ENCODE measurements at regions not wholly inside any gene's neighbourhood (a gene's known extent, or its start where the extent isn't known, plus 50 kb on each side); places are given as distances from the start of the nearest gene placed in this dataset.
"Not testable (repeated sequence)": the region's sequence is repeated elsewhere in the genome, so short reads cannot be mapped to it uniquely, and the experiment has no call there.

DNA sequence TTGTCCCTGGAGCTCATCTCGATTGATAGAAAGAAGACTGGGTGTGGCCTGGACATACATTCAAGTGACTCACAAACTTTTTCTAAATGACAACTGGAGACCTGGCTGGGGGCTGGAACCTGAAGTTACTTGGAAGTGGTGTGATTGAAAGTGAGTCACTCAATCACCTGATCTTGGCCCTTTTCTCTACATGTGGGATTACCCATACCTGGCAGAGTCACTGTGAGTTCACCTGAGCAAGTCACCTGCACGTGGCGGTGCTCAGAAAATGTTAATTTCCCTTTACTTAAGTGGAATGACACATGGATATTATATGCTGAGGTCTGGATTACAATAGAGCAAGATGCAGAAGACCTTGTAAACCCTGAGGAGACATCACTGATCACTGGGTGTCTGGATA lies 140.2 kb downstream of the CDY2A start:
- H3K4me3 ChIP-seq; DNase-seq; H3K27me3 ChIP-seq; H3K27ac ChIP-seq; intact Hi-C loops (cut with DNase I); ATAC-seq; H3K36me3 ChIP-seq; H3K4me1 ChIP-seq; H3K9me3 ChIP-seq: not testable (repeated sequence)
- WGBS (ENCODE audit: insufficient coverage, low coverage, low lambda C conversion rate, missing lambda C conversion rate) = no CpG with 5 or more reads among the region's 3 CpGs

DNA sequence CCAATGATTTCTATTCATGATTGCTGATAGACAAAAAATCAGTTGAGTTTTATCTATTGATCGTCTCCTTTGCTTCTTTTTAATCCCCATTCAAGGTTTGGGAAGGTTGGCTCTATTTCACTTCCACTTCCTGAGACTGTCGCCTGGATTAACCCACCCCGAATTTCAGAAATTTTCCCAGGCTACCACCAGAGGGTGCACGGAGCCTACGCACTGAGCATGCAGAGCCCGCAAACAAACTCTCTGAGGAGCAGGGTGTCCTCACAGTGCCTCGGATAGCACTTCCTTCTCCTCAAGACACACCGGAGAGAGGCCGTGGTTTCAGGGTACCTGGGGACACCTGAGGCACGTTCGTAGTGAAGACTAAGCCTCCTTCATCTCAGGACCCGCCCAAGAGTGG lies 150.5 kb downstream of the CDY2A start:
- H3K36me3 ChIP-seq; H3K9me3 ChIP-seq; intact Hi-C loops (cut with DNase I); DNase-seq; H3K27ac ChIP-seq; H3K27me3 ChIP-seq; H3K4me1 ChIP-seq; H3K4me3 ChIP-seq: not testable (repeated sequence)
- no CpG with 5 or more reads among the region's 12 CpGs for WGBS (ENCODE audit: insufficient coverage, low coverage, low lambda C conversion rate, missing lambda C conversion rate)
- ATAC-seq = peak in 1 of 4 donors; percentile 62

DNA sequence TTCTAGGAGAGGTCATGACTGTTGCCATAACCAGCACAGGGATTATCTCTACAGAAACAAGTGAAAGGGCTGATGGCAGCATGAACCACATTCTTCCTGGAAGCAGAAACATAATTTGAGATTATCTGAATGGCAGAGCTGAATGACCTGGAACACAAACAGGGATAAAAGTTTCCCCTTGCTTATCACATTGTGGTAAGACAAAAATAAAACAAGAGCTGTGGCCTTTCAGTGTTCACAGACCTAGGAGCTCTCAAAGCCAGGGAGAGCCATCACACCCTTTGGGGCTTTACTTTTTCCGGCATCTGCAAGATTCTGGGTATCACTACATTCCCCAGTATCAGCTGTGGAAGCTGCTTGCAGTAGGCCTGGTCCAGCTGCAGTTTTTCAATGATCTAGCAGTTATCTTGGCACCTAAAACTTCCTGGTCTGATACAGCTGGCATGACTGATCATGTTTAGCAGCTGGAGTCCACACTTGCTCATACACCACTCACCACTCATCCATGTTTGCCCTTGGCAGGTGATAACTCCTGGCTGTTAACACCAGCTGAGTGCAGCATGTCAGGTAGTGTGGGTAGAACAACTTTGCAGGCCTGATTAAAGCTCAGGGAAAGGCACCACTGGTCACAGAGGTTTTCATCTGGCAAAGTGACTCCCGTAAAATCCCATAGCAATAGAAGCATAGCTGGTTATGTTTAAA lies 163.5 kb downstream of the CDY2A start:
- H3K9me3 ChIP-seq; H3K4me1 ChIP-seq; H3K36me3 ChIP-seq; ATAC-seq; H3K4me3 ChIP-seq; H3K27me3 ChIP-seq; H3K27ac ChIP-seq; DNase-seq; intact Hi-C loops (cut with DNase I): not testable (repeated sequence)
- no CpG with 5 or more reads among the region's 2 CpGs for WGBS (ENCODE audit: insufficient coverage, low coverage, low lambda C conversion rate, missing lambda C conversion rate)

DNA sequence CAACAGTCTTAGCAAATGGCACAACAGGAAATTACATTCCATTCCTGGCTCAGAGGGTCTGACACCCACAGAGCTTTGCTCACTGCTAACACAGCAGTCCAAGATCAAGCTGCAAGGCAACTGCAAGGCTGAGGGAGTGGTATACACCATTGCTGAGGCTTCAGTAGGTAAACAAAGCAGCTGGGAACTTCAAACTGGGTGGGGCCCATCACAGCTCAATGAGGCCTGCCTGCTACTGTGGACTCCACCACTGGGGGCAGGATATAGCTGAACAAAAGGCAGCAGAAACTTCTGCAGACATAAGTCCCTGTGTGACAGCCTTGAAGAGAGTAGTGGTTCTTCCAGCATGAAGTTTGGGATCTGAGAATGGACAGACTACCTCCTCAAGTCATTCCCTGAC lies 212.0 kb downstream of the CDY2A start:
- DNase-seq; H3K27ac ChIP-seq; H3K9me3 ChIP-seq; H3K4me1 ChIP-seq; H3K27me3 ChIP-seq; H3K36me3 ChIP-seq; intact Hi-C loops (cut with DNase I); ATAC-seq; H3K4me3 ChIP-seq: not testable (repeated sequence)

DNA sequence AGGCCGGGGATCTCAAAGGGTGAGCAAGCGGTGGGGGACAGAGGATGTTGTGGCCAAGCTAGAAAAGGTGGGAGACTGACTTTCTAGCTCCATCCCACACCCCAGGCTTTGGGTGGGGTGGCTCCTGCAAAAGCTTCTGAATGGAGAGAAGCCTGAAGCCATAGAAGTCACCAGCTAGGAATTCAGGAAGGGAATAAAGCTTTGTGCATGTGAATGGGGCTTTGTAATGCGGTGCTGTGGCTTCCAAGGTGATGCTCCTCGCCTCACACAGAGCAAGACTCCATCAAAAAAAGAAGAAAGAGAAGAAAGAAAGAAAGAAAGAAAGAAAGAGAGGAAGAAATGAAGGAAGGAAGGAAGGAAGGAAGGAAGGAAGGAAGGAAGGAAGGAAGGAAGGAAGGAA lies 237.0 kb downstream of the CDY2A start:
- H3K4me3 ChIP-seq; H3K36me3 ChIP-seq; ATAC-seq; H3K27ac ChIP-seq; DNase-seq; intact Hi-C loops (cut with DNase I); H3K9me3 ChIP-seq; H3K27me3 ChIP-seq; H3K4me1 ChIP-seq: not testable (repeated sequence)
- no CpG with 5 or more reads among the region's 4 CpGs for WGBS (ENCODE audit: insufficient coverage, low coverage, low lambda C conversion rate, missing lambda C conversion rate)

DNA sequence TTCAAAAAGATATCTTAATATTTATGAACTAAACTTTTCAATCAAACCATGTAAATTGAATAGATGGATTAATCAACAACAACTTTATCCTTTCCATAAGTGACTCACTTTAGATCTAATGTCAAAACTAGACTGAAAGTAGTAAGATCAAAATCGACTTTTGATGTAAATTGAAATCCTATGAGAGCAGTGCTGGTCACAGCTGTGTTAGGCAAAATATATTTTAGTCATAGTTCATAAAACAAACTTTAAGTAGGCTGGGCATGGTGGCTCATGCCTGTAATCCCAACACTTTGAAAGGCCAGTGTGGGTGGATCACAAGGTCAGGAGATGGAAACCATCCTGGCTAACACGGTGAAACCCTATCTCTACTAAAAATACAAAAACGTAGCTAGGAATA lies 245.5 kb downstream of the CDY2A start:
- ATAC-seq; H3K4me3 ChIP-seq; H3K4me1 ChIP-seq; DNase-seq; H3K36me3 ChIP-seq; H3K27ac ChIP-seq; intact Hi-C loops (cut with DNase I); H3K27me3 ChIP-seq; H3K9me3 ChIP-seq: not testable (repeated sequence)
- no CpG with 5 or more reads among the region's 3 CpGs for WGBS (ENCODE audit: insufficient coverage, low coverage, low lambda C conversion rate, missing lambda C conversion rate)

GRCh38 chrY:18294353-18294752 lies 252.2 kb upstream of the HSFY1 start:
- H3K4me1 ChIP-seq; DNase-seq; intact Hi-C loops (cut with DNase I); H3K9me3 ChIP-seq; H3K4me3 ChIP-seq; H3K36me3 ChIP-seq; H3K27ac ChIP-seq; H3K27me3 ChIP-seq: not testable (repeated sequence)
- ATAC-seq = peak in 1 of 4 donors; percentile 58
- no CpG with 5 or more reads among the region's 8 CpGs for WGBS (ENCODE audit: insufficient coverage, low coverage, low lambda C conversion rate, missing lambda C conversion rate)

DNA sequence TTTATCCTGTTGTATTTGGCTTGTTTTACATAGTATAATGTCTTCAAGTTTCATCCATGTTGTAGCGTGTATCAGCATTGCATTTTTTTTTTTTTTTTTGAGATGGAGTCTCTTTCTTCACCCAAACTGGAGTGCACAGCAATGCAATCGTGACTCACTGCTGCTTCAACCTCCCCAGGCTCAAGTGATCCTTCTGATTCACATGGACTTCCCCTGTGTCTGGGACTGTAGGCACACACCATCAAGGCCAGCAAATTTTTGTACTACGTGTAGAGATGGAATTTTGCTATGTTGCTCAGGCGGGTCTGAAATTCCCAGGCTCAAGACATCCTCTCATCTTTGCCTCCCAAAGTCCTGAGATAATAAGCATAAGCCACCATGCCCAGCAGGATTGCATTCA lies 248.1 kb upstream of the HSFY1 start:
- intact Hi-C loops (cut with DNase I); DNase-seq; H3K36me3 ChIP-seq; ATAC-seq; H3K27ac ChIP-seq; H3K9me3 ChIP-seq; H3K27me3 ChIP-seq; H3K4me3 ChIP-seq; H3K4me1 ChIP-seq: not testable (repeated sequence)
- no CpG with 5 or more reads among the region's 4 CpGs for WGBS (ENCODE audit: insufficient coverage, low coverage, low lambda C conversion rate, missing lambda C conversion rate)

DNA sequence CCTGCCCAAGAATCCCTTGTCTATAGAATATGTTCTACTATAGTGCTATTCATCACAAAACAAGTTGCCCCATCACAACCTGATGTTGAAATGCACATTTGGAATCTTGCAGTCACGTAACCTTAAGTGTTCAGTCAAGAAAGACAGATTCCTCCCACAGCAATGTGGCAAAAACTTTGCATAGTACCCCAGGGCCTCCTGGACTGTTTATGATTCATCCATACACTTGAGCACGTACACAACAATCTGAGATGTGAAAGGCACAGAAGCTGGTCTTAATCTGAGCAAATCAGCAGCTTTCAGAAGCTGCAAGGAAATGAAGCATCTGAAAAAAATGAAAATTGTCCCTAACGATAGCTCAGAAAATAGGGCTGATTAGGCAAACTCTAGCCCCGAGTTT lies 240.2 kb upstream of the HSFY1 start:
- DNase-seq; H3K36me3 ChIP-seq; H3K27me3 ChIP-seq; H3K9me3 ChIP-seq; H3K4me3 ChIP-seq; H3K4me1 ChIP-seq; H3K27ac ChIP-seq; intact Hi-C loops (cut with DNase I); ATAC-seq: not testable (repeated sequence)
- WGBS (ENCODE audit: insufficient coverage, low coverage, low lambda C conversion rate, missing lambda C conversion rate) = no CpG with 5 or more reads among the region's 4 CpGs

- DNase-seq; H3K4me1 ChIP-seq; intact Hi-C loops (cut with DNase I); H3K4me3 ChIP-seq; H3K27me3 ChIP-seq; H3K9me3 ChIP-seq; ATAC-seq; H3K36me3 ChIP-seq; H3K27ac ChIP-seq: not testable (repeated sequence)
- no CpG with 5 or more reads among the region's 5 CpGs for WGBS (ENCODE audit: insufficient coverage, low coverage, low lambda C conversion rate, missing lambda C conversion rate)
These were observed 234.7 kb upstream of the HSFY1 start for GRCh38 chrY:18311853-18312252.

- intact Hi-C loops (cut with DNase I) = not testable (repeated sequence)
- ATAC-seq = peak in 1 of 4 donors; percentile 42
These were observed 220.8 kb upstream of the HSFY1 start for GRCh38 chrY:18325499-18326279.

More at GRCh38 chrY:18325499-18326279, 220.8 kb upstream of the HSFY1 start:
- H3K4me1 ChIP-seq, DNase-seq, H3K4me3 ChIP-seq, H3K36me3 ChIP-seq, H3K27ac ChIP-seq, H3K27me3 ChIP-seq, H3K9me3 ChIP-seq: not testable (repeated sequence)
- WGBS (ENCODE audit: insufficient coverage, low coverage, low lambda C conversion rate, missing lambda C conversion rate) = no CpG with 5 or more reads among the region's 37 CpGs
